ENCODE measurements at regions not wholly inside any gene's neighbourhood (a gene's known extent, or its start where the extent isn't known, plus 50 kb on each side); places are given as distances from the start of the nearest gene placed in this dataset.

DNA sequence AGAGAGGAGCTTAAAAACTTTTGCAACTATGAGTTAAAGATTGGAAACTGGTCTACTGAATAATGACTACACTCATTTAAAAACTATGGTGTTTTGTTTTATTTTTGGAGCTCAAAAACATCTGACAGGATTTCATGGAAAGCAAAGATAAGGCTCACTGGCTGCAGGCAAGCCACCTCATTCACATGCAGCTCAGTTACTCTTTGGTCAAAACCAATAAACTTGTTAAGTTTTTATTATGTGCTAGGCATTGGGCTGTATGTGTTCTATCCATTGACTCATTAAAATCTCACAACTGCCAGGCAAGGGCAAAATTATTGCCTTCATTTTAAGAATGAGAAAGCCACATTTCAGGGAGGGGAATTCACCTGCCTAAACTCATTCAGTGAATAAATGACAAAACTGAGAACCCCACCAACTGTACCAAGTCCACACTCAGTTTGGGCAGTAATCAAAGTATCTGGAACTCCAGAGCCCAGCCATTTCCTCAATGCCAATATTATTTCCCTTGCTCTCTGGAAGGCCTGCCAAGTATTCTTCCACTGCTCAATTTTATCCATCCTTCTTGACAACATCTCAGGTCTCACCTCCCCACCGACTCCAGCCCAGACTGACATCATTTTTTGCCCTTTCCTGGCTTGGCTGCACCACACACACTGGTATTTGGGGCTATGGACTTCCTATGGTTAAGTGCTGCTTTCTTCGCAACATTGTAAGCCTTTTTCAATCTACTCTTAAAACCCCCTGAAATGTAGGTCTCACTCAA lies 401.1 kb upstream of the NFIA start:
- Histone ChIP-seq H3K9me2 (ENCODE audit: insufficient read depth, low read length) (no peaks in the 10 kb centered on the region), H2AFZ (ENCODE audit: low read length) (no peak overlapping the region), H3K9me3 (ENCODE audit: low read length) (no peaks in the 10 kb centered on the region), H4K20me1 (ENCODE audit: insufficient read depth, low read length) (no peaks in the 10 kb centered on the region), H3K27ac (ENCODE audit: low read depth, low read length, poor library complexity, severe bottlenecking) (no peak overlapping the region), H3K4me2 (ENCODE audit: low read length) (no peak overlapping the region), H3K4me3 (ENCODE audit: low read depth, low read length, poor library complexity, severe bottlenecking) (no peak overlapping the region), H3K36me3 (ENCODE audit: insufficient read depth, low read length) (no peaks in the 10 kb centered on the region), H3K4me1 (ENCODE audit: insufficient read depth, low read length, poor library complexity, severe bottlenecking) (no peaks in the 10 kb centered on the region), H3K79me2 (ENCODE audit: insufficient read depth, low read depth, low read length) (no peaks in the 10 kb centered on the region)
- TF ChIP-seq, protein P1, sequence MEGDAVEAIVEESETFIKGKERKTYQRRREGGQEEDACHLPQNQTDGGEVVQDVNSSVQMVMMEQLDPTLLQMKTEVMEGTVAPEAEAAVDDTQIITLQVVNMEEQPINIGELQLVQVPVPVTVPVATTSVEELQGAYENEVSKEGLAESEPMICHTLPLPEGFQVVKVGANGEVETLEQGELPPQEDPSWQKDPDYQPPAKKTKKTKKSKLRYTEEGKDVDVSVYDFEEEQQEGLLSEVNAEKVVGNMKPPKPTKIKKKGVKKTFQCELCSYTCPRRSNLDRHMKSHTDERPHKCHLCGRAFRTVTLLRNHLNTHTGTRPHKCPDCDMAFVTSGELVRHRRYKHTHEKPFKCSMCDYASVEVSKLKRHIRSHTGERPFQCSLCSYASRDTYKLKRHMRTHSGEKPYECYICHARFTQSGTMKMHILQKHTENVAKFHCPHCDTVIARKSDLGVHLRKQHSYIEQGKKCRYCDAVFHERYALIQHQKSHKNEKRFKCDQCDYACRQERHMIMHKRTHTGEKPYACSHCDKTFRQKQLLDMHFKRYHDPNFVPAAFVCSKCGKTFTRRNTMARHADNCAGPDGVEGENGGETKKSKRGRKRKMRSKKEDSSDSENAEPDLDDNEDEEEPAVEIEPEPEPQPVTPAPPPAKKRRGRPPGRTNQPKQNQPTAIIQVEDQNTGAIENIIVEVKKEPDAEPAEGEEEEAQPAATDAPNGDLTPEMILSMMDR (conservative IDR thresholded peaks at IDR 0.05; ENCODE audit: low read length) = no peak
- no peak for TF ChIP-seq EZH2phosphoT487 (IDR thresholded peaks at IDR 0.05; ENCODE audit: borderline replicate concordance, low read depth, low read length)
- BruUV-seq (replicated peaks) = no TSS peak
- no peak for DNase-seq (ENCODE audit: low spot score)
- ChIA-PET POLR2A (no interaction called here), CTCF (ENCODE audit: unreplicated experiment) (no interaction called here)
- intact Hi-C loops (cut with micrococcal nuclease; ENCODE audit: unreplicated experiment) = no loop called here

DNA sequence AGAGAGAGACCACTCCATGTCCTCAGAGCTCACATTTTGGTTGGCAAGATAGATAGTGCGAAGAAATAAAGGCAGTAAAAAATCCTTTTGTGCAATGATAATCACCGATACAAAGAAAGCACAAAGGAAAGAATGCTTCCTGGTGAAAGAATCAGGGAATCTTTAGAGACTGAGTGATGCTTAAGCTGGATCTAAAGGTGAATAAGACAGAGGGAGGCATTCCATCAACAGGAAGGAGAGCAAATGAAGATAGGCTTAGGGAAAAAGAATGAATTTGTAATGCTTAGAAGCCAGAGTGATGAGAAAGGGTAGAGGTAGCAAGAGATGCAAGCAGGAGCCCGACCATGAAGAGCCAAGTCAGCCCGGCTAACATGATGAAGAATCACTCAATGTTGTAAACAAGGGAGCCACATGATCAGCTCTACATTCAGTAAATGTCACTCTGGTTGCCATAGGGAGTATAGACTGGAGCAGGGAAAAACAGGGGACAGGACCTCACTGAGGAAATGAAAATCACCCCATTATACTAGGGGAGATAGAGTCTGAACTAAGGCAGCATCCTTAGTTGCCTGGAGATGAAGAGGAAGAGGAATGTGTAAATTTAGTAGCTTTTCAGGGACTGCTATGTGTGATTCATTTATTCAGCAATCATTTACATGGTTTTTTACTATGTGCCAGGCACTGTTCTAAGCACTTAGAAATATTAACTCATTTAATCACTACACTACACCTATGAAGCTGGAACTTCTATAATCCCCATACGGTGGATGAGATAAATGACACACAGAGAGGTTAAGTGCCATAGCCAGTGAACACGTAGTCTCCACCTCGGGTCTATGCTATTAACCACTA lies 402.6 kb upstream of the NFIA start:
- Histone ChIP-seq H3K79me2 (ENCODE audit: insufficient read depth, low read depth, low read length) (no peaks in the 10 kb centered on the region), H3K4me3 (ENCODE audit: low read depth, low read length, poor library complexity, severe bottlenecking) (no peak overlapping the region), H3K9me3 (ENCODE audit: low read length) (no peaks in the 10 kb centered on the region), H4K20me1 (ENCODE audit: insufficient read depth, low read length) (no peaks in the 10 kb centered on the region), H3K4me1 (ENCODE audit: insufficient read depth, low read length, poor library complexity, severe bottlenecking) (no peaks in the 10 kb centered on the region), H3K4me2 (ENCODE audit: low read length) (no peak overlapping the region), H3K27ac (ENCODE audit: low read depth, low read length, poor library complexity, severe bottlenecking) (no peak overlapping the region), H3K9me2 (ENCODE audit: insufficient read depth, low read length) (no peaks in the 10 kb centered on the region), H3K36me3 (ENCODE audit: insufficient read depth, low read length) (no peaks in the 10 kb centered on the region), H2AFZ (ENCODE audit: low read length) (no peak overlapping the region)
- ChIA-PET CTCF (ENCODE audit: unreplicated experiment) (no interaction called here), POLR2A (no interaction called here)
- TF ChIP-seq, protein P1 (conservative IDR thresholded peaks at IDR 0.05; ENCODE audit: low read length) = no peak
- TF ChIP-seq EZH2phosphoT487 (IDR thresholded peaks at IDR 0.05; ENCODE audit: borderline replicate concordance, low read depth, low read length) = no peak
- intact Hi-C loops (cut with micrococcal nuclease; ENCODE audit: unreplicated experiment) = no loop called here
- no TSS peak for BruUV-seq (replicated peaks)
- no peak for DNase-seq (ENCODE audit: low spot score)

DNA sequence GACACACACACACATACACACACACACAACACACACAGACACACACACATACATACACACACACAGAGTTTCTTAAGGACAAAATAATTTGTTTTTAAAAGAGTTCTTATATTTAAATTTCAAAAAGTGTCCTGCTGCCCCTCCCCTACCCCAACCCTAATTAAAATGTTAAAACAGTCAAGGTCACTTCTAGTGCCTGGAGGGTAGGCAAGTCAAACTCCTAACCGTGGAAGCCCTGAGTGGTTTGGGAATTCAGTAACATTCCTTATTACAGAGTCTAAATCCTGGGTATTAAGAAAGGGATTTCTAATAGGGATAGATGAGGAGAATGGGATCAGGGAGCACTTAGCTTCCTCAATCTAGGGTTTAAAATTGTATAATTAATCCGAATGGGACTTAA lies 403.6 kb upstream of the NFIA start:
- intact Hi-C loops (cut with micrococcal nuclease; ENCODE audit: unreplicated experiment) = no loop called here
- no peaks in the 10 kb centered on the region for H3K9me3 ChIP-seq (ENCODE audit: low read length)
- no peak overlapping the region for H3K27ac ChIP-seq (ENCODE audit: low read depth, low read length, poor library complexity, severe bottlenecking)
- no peaks in the 10 kb centered on the region for H4K20me1 ChIP-seq (ENCODE audit: insufficient read depth, low read length)
- H2AFZ ChIP-seq (ENCODE audit: low read length) = no peak overlapping the region
- H3K36me3 ChIP-seq (ENCODE audit: insufficient read depth, low read length) = no peaks in the 10 kb centered on the region
- no peaks in the 10 kb centered on the region for H3K79me2 ChIP-seq (ENCODE audit: insufficient read depth, low read depth, low read length)
- H3K4me2 ChIP-seq (ENCODE audit: low read length) = no peak overlapping the region
- TF ChIP-seq EZH2phosphoT487 (IDR thresholded peaks at IDR 0.05; ENCODE audit: borderline replicate concordance, low read depth, low read length) = no peak
- TF ChIP-seq, protein P1 (conservative IDR thresholded peaks at IDR 0.05; ENCODE audit: low read length) = no peak
- ChIA-PET CTCF (ENCODE audit: unreplicated experiment) (no interaction called here), POLR2A (no interaction called here)
- BruUV-seq (replicated peaks) = no TSS peak
- H3K4me3 ChIP-seq (ENCODE audit: low read depth, low read length, poor library complexity, severe bottlenecking) = no peak overlapping the region
- no peak for DNase-seq (ENCODE audit: low spot score)
- no peaks in the 10 kb centered on the region for H3K4me1 ChIP-seq (ENCODE audit: insufficient read depth, low read length, poor library complexity, severe bottlenecking)
- H3K9me2 ChIP-seq (ENCODE audit: insufficient read depth, low read length) = no peaks in the 10 kb centered on the region

Measured in OCI-LY7 (cell line).